SK-N-SH treated with all-trans-retinoic acid at 6 μM for 48 hours (cell line): ENCODE measurements at regions not wholly inside any gene's neighbourhood (a gene's known extent, or its start where the extent isn't known, plus 50 kb on each side); places are given as distances from the start of the nearest gene placed in this dataset.

Experiments
- ATAC-seq: fragments of 200-7000 bp; cut with Tn5 transposase; 3 replicates; pipeline ENCODE4 v1.9.1; 2020; ENCODE audit warnings: mild to moderate bottlenecking, moderate library complexity
- BACH2 ChIP-seq: fragments of 250-450 bp; sonication (Bioruptor Pico); IDR thresholded peaks from 2 replicates; pipeline ENCODE4 v1.9.0; 2021; ENCODE audit warnings: mild to moderate bottlenecking, borderline replicate concordance
- ESRRG ChIP-seq: fragments of 250-450 bp; sonication (Bioruptor Pico); IDR thresholded peaks from 2 replicates; pipeline ENCODE4 v1.6.1; 2021; ENCODE audit warnings: mild to moderate bottlenecking
- RARB ChIP-seq: fragments of 250-450 bp; sonication (Bioruptor Pico); IDR thresholded peaks from 2 replicates; pipeline ENCODE4 v1.8.0; 2021; ENCODE audit warnings: mild to moderate bottlenecking, moderate library complexity
- TCF4 ChIP-seq: fragments of 250-450 bp; sonication (Bioruptor Pico); IDR thresholded peaks from 2 replicates; pipeline ENCODE4 v1.8.0; 2021; ENCODE audit warnings: mild to moderate bottlenecking, moderate library complexity, borderline replicate concordance
- TOX ChIP-seq: fragments of 250-450 bp; sonication (Bioruptor Pico); IDR thresholded peaks from 2 replicates; pipeline ENCODE4 v1.8.0; 2021; ENCODE audit warnings: mild to moderate bottlenecking, moderate library complexity, borderline replicate concordance
- ZC3H10 ChIP-seq: fragments of 250-450 bp; sonication (Bioruptor Pico); IDR thresholded peaks from 2 replicates; pipeline ENCODE4 v1.5.1; 2021; ENCODE audit warnings: mild to moderate bottlenecking, moderate library complexity
- ZFP3 ChIP-seq: fragments of 250-450 bp; sonication (Bioruptor Pico); IDR thresholded peaks from 2 replicates; pipeline ENCODE4 v1.5.0; 2020; ENCODE audit warnings: mild to moderate bottlenecking, moderate library complexity
- ZNF565 ChIP-seq: fragments of 450-650 bp; formaldehyde crosslinking; conservative IDR thresholded peaks from 2 replicates; pipeline ENCODE4 v1.5.0; 2020; ENCODE audit warnings: low read depth, mild to moderate bottlenecking, moderate library complexity
- TF ChIP-seq, protein P1 (sequence below): fragments of 250-450 bp; sonication (Bioruptor Pico); IDR thresholded peaks from 2 replicates; pipeline ENCODE4 v1.8.0; 2021; ENCODE audit warnings: low read depth, mild to moderate bottlenecking, moderate library complexity, borderline replicate concordance
- TF ChIP-seq, protein P2 (sequence below): fragments of 250-450 bp; sonication (Bioruptor Pico); IDR thresholded peaks from 2 replicates; pipeline ENCODE4 v1.5.1; 2021; ENCODE audit warnings: mild to moderate bottlenecking, moderate library complexity
- TF ChIP-seq, protein P3 (sequence below): fragments of 250-450 bp; sonication (Bioruptor Pico); IDR thresholded peaks from 2 replicates; pipeline ENCODE4 v1.8.0; 2020; ENCODE audit warnings: mild to moderate bottlenecking, moderate library complexity, borderline replicate concordance
- TF ChIP-seq, protein P4 (sequence below): fragments of 250-450 bp; sonication (Bioruptor Pico); IDR thresholded peaks from 2 replicates; pipeline ENCODE4 v1.5.0; 2020; ENCODE audit warnings: mild to moderate bottlenecking, moderate library complexity

DNA sequence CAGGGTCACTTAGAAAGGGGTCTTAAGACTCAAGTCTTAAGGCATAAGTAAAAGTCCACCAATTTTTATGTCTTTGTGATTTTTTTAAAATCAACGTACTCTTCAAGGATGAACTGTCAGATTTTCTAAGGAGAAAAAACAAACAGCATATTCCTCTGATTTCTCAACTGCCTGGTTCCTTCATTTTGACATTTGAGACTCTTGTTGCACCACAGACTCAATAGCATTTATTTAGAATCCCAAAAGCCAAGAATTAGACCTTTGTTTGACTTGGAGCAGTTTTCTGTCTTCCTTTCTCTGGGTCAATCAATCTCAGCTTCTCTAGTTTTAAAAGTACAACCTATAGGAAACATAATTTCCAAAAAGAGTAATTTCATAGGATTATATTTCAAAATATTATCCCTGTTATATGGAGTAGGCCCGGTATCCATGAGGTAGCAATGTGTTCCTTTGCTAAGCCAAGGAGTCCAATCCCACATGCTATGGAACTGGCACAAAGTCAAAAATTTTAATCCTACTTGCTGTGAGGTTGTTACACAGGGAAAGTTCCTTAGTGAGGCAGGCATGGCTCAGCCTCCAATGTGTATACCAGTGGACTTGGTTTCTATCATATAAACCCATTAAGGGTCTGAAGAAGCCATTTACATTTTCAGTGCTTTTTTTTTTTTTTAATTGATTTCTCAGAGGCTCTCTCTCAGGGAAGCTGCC lies 405.7 kb downstream of the KIF16B start:
- no peak for ATAC-seq
- TF ChIP-seq, protein P1, sequence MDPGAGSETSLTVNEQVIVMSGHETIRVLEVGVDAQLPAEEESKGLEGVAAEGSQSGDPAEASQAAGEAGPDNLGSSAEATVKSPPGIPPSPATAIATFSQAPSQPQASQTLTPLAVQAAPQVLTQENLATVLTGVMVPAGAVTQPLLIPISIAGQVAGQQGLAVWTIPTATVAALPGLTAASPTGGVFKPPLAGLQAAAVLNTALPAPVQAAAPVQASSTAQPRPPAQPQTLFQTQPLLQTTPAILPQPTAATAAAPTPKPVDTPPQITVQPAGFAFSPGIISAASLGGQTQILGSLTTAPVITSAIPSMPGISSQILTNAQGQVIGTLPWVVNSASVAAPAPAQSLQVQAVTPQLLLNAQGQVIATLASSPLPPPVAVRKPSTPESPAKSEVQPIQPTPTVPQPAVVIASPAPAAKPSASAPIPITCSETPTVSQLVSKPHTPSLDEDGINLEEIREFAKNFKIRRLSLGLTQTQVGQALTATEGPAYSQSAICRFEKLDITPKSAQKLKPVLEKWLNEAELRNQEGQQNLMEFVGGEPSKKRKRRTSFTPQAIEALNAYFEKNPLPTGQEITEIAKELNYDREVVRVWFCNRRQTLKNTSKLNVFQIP = no peak
- no peak for TF ChIP-seq RARB (CRISPR knock-in tag)
- TF ChIP-seq, protein P2, sequence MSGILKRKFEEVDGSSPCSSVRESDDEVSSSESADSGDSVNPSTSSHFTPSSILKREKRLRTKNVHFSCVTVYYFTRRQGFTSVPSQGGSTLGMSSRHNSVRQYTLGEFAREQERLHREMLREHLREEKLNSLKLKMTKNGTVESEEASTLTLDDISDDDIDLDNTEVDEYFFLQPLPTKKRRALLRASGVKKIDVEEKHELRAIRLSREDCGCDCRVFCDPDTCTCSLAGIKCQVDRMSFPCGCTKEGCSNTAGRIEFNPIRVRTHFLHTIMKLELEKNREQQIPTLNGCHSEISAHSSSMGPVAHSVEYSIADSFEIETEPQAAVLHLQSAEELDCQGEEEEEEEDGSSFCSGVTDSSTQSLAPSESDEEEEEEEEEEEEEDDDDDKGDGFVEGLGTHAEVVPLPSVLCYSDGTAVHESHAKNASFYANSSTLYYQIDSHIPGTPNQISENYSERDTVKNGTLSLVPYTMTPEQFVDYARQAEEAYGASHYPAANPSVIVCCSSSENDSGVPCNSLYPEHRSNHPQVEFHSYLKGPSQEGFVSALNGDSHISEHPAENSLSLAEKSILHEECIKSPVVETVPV (CRISPR knock-in tag) = no peak

DNA sequence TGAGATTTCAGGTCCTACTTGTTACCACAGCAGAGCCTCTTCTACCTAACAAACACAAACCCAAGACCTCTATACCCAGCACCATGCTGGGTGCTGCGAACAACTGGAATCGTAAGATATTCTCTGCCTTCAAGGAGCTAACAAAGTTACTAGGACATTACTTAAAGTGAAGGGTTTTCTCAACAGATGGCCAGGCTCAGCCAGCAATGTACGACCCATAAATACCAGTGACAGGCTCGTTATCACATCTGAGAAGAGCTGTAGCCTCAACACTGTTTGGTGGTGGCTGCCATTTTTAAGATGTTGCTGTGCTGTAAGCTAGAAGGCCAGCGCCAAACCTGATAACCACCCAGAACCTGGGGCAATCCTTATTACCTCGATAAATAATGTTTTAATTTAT lies 406.5 kb downstream of the KIF16B start:
- ATAC-seq = no peak
- TF ChIP-seq ZFP3 (no peak), ZC3H10 (CRISPR knock-in tag) (no peak), ZNF565 (CRISPR knock-in tag) (no peak), TCF4 (CRISPR knock-in tag) (no peak), BACH2 (CRISPR knock-in tag) (no peak)
- TF ChIP-seq, protein P3, sequence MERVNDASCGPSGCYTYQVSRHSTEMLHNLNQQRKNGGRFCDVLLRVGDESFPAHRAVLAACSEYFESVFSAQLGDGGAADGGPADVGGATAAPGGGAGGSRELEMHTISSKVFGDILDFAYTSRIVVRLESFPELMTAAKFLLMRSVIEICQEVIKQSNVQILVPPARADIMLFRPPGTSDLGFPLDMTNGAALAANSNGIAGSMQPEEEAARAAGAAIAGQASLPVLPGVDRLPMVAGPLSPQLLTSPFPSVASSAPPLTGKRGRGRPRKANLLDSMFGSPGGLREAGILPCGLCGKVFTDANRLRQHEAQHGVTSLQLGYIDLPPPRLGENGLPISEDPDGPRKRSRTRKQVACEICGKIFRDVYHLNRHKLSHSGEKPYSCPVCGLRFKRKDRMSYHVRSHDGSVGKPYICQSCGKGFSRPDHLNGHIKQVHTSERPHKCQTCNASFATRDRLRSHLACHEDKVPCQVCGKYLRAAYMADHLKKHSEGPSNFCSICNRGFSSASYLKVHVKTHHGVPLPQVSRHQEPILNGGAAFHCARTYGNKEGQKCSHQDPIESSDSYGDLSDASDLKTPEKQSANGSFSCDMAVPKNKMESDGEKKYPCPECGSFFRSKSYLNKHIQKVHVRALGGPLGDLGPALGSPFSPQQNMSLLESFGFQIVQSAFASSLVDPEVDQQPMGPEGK (CRISPR knock-in tag) = no peak
- TF ChIP-seq, protein P4, sequence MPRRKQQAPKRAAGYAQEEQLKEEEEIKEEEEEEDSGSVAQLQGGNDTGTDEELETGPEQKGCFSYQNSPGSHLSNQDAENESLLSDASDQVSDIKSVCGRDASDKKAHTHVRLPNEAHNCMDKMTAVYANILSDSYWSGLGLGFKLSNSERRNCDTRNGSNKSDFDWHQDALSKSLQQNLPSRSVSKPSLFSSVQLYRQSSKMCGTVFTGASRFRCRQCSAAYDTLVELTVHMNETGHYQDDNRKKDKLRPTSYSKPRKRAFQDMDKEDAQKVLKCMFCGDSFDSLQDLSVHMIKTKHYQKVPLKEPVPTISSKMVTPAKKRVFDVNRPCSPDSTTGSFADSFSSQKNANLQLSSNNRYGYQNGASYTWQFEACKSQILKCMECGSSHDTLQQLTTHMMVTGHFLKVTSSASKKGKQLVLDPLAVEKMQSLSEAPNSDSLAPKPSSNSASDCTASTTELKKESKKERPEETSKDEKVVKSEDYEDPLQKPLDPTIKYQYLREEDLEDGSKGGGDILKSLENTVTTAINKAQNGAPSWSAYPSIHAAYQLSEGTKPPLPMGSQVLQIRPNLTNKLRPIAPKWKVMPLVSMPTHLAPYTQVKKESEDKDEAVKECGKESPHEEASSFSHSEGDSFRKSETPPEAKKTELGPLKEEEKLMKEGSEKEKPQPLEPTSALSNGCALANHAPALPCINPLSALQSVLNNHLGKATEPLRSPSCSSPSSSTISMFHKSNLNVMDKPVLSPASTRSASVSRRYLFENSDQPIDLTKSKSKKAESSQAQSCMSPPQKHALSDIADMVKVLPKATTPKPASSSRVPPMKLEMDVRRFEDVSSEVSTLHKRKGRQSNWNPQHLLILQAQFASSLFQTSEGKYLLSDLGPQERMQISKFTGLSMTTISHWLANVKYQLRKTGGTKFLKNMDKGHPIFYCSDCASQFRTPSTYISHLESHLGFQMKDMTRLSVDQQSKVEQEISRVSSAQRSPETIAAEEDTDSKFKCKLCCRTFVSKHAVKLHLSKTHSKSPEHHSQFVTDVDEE (CRISPR knock-in tag) = no peak

DNA sequence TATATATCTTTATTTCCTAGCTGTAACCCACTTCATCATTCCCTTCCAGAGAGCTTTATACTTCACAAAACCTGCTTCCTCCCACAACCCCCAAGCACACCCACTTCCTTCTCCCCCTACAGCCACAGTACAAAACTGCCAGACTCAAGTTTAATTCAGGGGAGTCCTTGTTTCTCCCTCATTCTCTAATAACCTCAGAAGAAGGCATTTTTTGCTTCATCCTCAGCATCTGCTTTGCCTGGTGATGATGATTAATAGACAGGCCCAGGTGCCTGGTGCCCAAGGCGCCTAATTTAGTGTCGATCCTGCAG lies 414.3 kb downstream of the KIF16B start:
- TF ChIP-seq ZNF565 (CRISPR knock-in tag) (no peak), ESRRG (CRISPR knock-in tag) (no peak), TOX (no peak)
- TF ChIP-seq, protein P4 (CRISPR knock-in tag) = no peak
- TF ChIP-seq, protein P3 (CRISPR knock-in tag) = no peak
- TF ChIP-seq, all 23 proteins: peak for 0
- no peak for ATAC-seq
